Gastroesophageal sphincter (tissue), 4 donors: ENCODE measurements at regions not wholly inside any gene's neighbourhood (a gene's known extent, or its start where the extent isn't known, plus 50 kb on each side); places are given as distances from the start of the nearest gene placed in this dataset.

ENCODE experiments used
- ATAC-seq: fragments of 150-250 bp; one replicate; pipeline ENCODE4 v1.9.1; 2016; ENCODE audit warnings: mild to moderate bottlenecking, moderate library complexity
- H3K27ac ChIP-seq, 4 donors: fragments of 200-600 bp; sonication (generic) in 3 of 4; 1 replicate in 3 of 4; 2 replicates in 1 of 4; pipeline ENCODE4 v1.5.1; 2016 to 2019
- H3K27me3 ChIP-seq: fragments of 200-600 bp; sonication (generic); one replicate; pipeline ENCODE4 v1.5.1; 2019
- H3K36me3 ChIP-seq, 2 donors: fragments of 200-600 bp; sonication (generic); one replicate each; pipeline ENCODE4 v1.5.1; 2019; ENCODE audit warnings: control low read depth in 1 of 2
- H3K4me1 ChIP-seq, 3 donors: fragments of 200-600 bp; sonication (generic); 1 replicate in 2 of 3; 2 replicates in 1 of 3; pipeline ENCODE4 v1.5.1; 2016 to 2019; ENCODE audit warnings: control low read depth in 2 of 3
- H3K4me3 ChIP-seq, 2 donors: fragments of 200-600 bp; sonication (generic); one replicate each; pipeline ENCODE4 v1.5.1; 2019; ENCODE audit warnings: mild to moderate bottlenecking in 1 of 2, moderate library complexity in 1 of 2
- H3K9me3 ChIP-seq, 3 donors: fragments of 200-600 bp; sonication (generic); one replicate each; pipeline ENCODE4 v1.5.1; 2017 to 2019; ENCODE audit warnings: control low read depth in 2 of 3
- CTCF ChIP-seq, 4 experiments: fragments of 200-600 bp in 2 of 4; fragments of 450-650 bp in 2 of 4; sonication (generic) in 1 of 4; IDR thresholded peaks; one replicate each; pipeline ENCODE4 v1.5.1; 2017 to 2019; ENCODE audit warnings: antibody characterized with exemption in 4 of 4, mild to moderate bottlenecking in 2 of 4, moderate library complexity in 2 of 4
- EP300 ChIP-seq: sonication (generic); formaldehyde crosslinking; IDR thresholded peaks from one replicate; pipeline ENCODE4 v1.6.1; 2017; ENCODE audit warnings: antibody characterized with exemption, mild to moderate bottlenecking
- POLR2A ChIP-seq, 2 donors: fragments of 450-650 bp; IDR thresholded peaks; one replicate each; pipeline ENCODE4 v1.6.1; 2017; ENCODE audit warnings: antibody characterized with exemption in 2 of 2, mild to moderate bottlenecking in 2 of 2, moderate library complexity in 1 of 2
- POLR2AphosphoS5 ChIP-seq: sonication (generic); formaldehyde crosslinking; IDR thresholded peaks from one replicate; pipeline ENCODE4 v1.6.1; 2017; ENCODE audit warnings: antibody characterized with exemption
- WGBS, 2 donors: methylation state at CpG; one replicate each; pipeline ENCODE4 v1.1.5; 2018; ENCODE audit warnings: low coverage in 1 of 2; 5-methylcytosine and 5-hydroxymethylcytosine counted together

- no peaks in the 10 kb centered on the region for H3K4me1 ChIP-seq
- H3K4me3 ChIP-seq, result no peak overlapping the region
- ATAC-seq, result no peak
- H3K27ac ChIP-seq, result no peak overlapping the region
- WGBS, 2 donors, result 77 to 91% methylated on average over 7 to 16 of the region's 26 CpGs
- H3K27me3 ChIP-seq, result no peaks in the 10 kb centered on the region
- no peaks in the 10 kb centered on the region for H3K9me3 ChIP-seq
- no peak for TF ChIP-seq CTCF (IDR thresholded peaks at IDR 0.05)
- TF ChIP-seq POLR2AphosphoS5, result no peak
- TF ChIP-seq POLR2A (IDR thresholded peaks at IDR 0.05), result no peak
- TF ChIP-seq EP300, result no peak
- no peaks in the 10 kb centered on the region for H3K36me3 ChIP-seq
These were observed 188.1 kb downstream of the CTTN start for GRCh38 chr11:70586261-70587074.

GRCh38 chr11:70587075-70587389 is 188.7 kb downstream of the CTTN start:
- Histone ChIP-seq H3K4me1 (no peaks in the 10 kb centered on the region), H3K4me3 (no peak overlapping the region), H3K9me3 (no peaks in the 10 kb centered on the region), H3K36me3 (no peaks in the 10 kb centered on the region), H3K27ac (no peak overlapping the region), H3K27me3 (no peaks in the 10 kb centered on the region)
- no peak for ATAC-seq
- WGBS, 2 donors, result 100% methylated on average over 1 of the region's 9 CpGs; no CpG with 5 or more reads in 1 of the 2 donors
- TF ChIP-seq CTCF (IDR thresholded peaks at IDR 0.05) (no peak), POLR2AphosphoS5 (no peak), POLR2A (IDR thresholded peaks at IDR 0.05) (no peak), EP300 (no peak)

- 77 to 87% methylated on average over 7 of the region's 7 CpGs for WGBS, 2 donors
- H3K9me3 ChIP-seq, result no peaks in the 10 kb centered on the region
- no peak for TF ChIP-seq CTCF (IDR thresholded peaks at IDR 0.05)
- TF ChIP-seq POLR2AphosphoS5, result no peak
- no peak for TF ChIP-seq POLR2A (IDR thresholded peaks at IDR 0.05)
- TF ChIP-seq EP300, result no peak
- no peaks in the 10 kb centered on the region for H3K27me3 ChIP-seq
- H3K4me3 ChIP-seq, result no peak overlapping the region
- H3K36me3 ChIP-seq, result no peaks in the 10 kb centered on the region
- H3K27ac ChIP-seq, result no peak overlapping the region
- no peak for ATAC-seq
- H3K4me1 ChIP-seq, result no peaks in the 10 kb centered on the region
These were observed 192.1 kb downstream of the CTTN start for GRCh38 chr11:70590356-70590991.

- Histone ChIP-seq H3K36me3 (no peaks in the 10 kb centered on the region), H3K27me3 (peaks cover 5% of the 10 kb centered on the region), H3K4me1 (no peaks in the 10 kb centered on the region), H3K4me3 (no peak overlapping the region), H3K27ac (no peak overlapping the region), H3K9me3 (no peaks in the 10 kb centered on the region)
- no peak for ATAC-seq
- 67 to 82% methylated on average over 1 to 10 of the region's 17 CpGs for WGBS, 2 donors
- no peak for TF ChIP-seq CTCF (IDR thresholded peaks at IDR 0.05)
These were observed 194.4 kb downstream of the CTTN start for GRCh38 chr11:70592641-70593165.
